Erythroblast (primary cell): ENCODE measurements at regions not wholly inside any gene's neighbourhood (a gene's known extent, or its start where the extent isn't known, plus 50 kb on each side); places are given as distances from the start of the nearest gene placed in this dataset.
"Not testable (repeated sequence)": the region's sequence is repeated elsewhere in the genome, so short reads cannot be mapped to it uniquely, and the experiment has no call there.

Source experiments
- DNase-seq, 2 experiments: peaks; one replicate each; lab custom pipeline; 2025; lab: John Stamatoyannopoulos, UW
- GATA1 ChIP-seq: IDR thresholded peaks from 2 replicates; pipeline ENCODE4 v1.6.1; 2011; ENCODE audit warnings: low read depth, mild to moderate bottlenecking, control low read depth, low read length, moderate library complexity
- POLR2A ChIP-seq: IDR thresholded peaks from 2 replicates; pipeline ENCODE4 v1.6.1; 2011; ENCODE audit warnings: mild to moderate bottlenecking, low read length

GRCh38 chr16:64695684-64696083, 426.2 kb downstream of the CDH11 start:
- no peak for TF ChIP-seq POLR2A
- no peak for DNase-seq

GRCh38 chr16:64693946-64694345, 427.9 kb downstream of the CDH11 start:
- TF ChIP-seq GATA1 (no peak), POLR2A (no peak)
- no peak for DNase-seq

- TF ChIP-seq GATA1, result no peak
- no peak for TF ChIP-seq POLR2A
- DNase-seq, result no peak
Measured at GRCh38 chr16:64687786-64688185, 434.1 kb downstream of the CDH11 start.

GRCh38 chr16:64687123-64687522, 434.7 kb downstream of the CDH11 start:
- no peak for DNase-seq
- TF ChIP-seq GATA1 (no peak), POLR2A (no peak)

- DNase-seq, result no peak
- TF ChIP-seq GATA1 (no peak), POLR2A (no peak)
Measured at GRCh38 chr16:64679976-64680690, 441.7 kb downstream of the CDH11 start.

- no peak for DNase-seq
- TF ChIP-seq POLR2A (no peak), GATA1 (no peak)
Measured at GRCh38 chr16:64669573-64669972, 452.3 kb downstream of the CDH11 start.

GRCh38 chr16:64667334-64667877, 454.5 kb downstream of the CDH11 start:
- TF ChIP-seq GATA1 (no peak), POLR2A (no peak)
- DNase-seq, result no peak

GRCh38 chr16:64662312-64662711, 459.6 kb downstream of the CDH11 start:
- not testable (repeated sequence) for DNase-seq

GRCh38 chr16:64659866-64660265, 462.0 kb downstream of the CDH11 start:
- no peak for DNase-seq
- TF ChIP-seq POLR2A (no peak), GATA1 (no peak)

- no peak for DNase-seq
Measured at GRCh38 chr16:64657316-64658011, 464.4 kb downstream of the CDH11 start.

GRCh38 chr16:64656471-64656870, 465.4 kb downstream of the CDH11 start:
- TF ChIP-seq POLR2A, result no peak
- no peak for TF ChIP-seq GATA1
- DNase-seq, result no peak

More at GRCh38 chr16:64657316-64658011, 464.4 kb downstream of the CDH11 start:
- TF ChIP-seq GATA1 (no peak), POLR2A (no peak)

GRCh38 chr16:64654178-64654577, 467.7 kb downstream of the CDH11 start:
- TF ChIP-seq POLR2A (no peak), GATA1 (no peak)
- DNase-seq, result no peak

GRCh38 chr16:64648282-64648681, 473.6 kb downstream of the CDH11 start:
- no peak for DNase-seq
- TF ChIP-seq GATA1 (no peak), POLR2A (no peak)

- TF ChIP-seq GATA1 (no peak), POLR2A (no peak)
- DNase-seq, result no peak
Measured at GRCh38 chr16:64641343-64641742, 480.5 kb downstream of the CDH11 start.

- DNase-seq, result no peak
- TF ChIP-seq POLR2A, result no peak
- TF ChIP-seq GATA1, result no peak
Measured at GRCh38 chr16:64638766-64639165, 483.1 kb downstream of the CDH11 start.
